ENCODE measurements at regions not wholly inside any gene's neighbourhood (a gene's known extent, or its start where the extent isn't known, plus 50 kb on each side); places are given as distances from the start of the nearest gene placed in this dataset.

- H3K9me3 ChIP-seq: no peaks in the 10 kb centered on the region
- intact Hi-C loops (cut with DNase I, micrococcal nuclease): no loop called here
- no peak overlapping the region for H3K4me3 ChIP-seq
- DNase-seq (no peak), ATAC-seq (no peak)
- H3K4me1 ChIP-seq (ENCODE audit: low read depth): no peaks in the 10 kb centered on the region
- no peaks in the 10 kb centered on the region for H3K36me3 ChIP-seq (ENCODE audit: low read depth)
- no peak for TF ChIP-seq CTCF (IDR thresholded peaks at IDR 0.05)
Measured at GRCh38 chr5:57394421-57395210, 88.0 kb downstream of the ACTBL2 start.

GRCh38 chr5:57386958-57387357, 95.7 kb downstream of the ACTBL2 start:
- no peak for TF ChIP-seq CTCF (IDR thresholded peaks at IDR 0.05)
- H3K4me1 ChIP-seq (ENCODE audit: low read depth): no peaks in the 10 kb centered on the region
- intact Hi-C loops (cut with DNase I, micrococcal nuclease): no loop called here
- no peaks in the 10 kb centered on the region for H3K9me3 ChIP-seq
- no peaks in the 10 kb centered on the region for H3K36me3 ChIP-seq (ENCODE audit: low read depth)
- no peak for ATAC-seq
- DNase-seq: no peak
- no peak overlapping the region for H3K4me3 ChIP-seq

GRCh38 chr5:57383093-57383861, 99.3 kb downstream of the ACTBL2 start:
- peak; percentile 59 for ATAC-seq
- no peaks in the 10 kb centered on the region for H3K9me3 ChIP-seq
- no peak for TF ChIP-seq CTCF (IDR thresholded peaks at IDR 0.05)
- no peaks in the 10 kb centered on the region for H3K36me3 ChIP-seq (ENCODE audit: low read depth)
- H3K4me3 ChIP-seq: no peak overlapping the region
- no peaks in the 10 kb centered on the region for H3K4me1 ChIP-seq (ENCODE audit: low read depth)
- intact Hi-C loops (cut with DNase I, micrococcal nuclease): no loop called here
- peak in 1 of 3 donors; percentile 12 for DNase-seq

- no peak for TF ChIP-seq CTCF (IDR thresholded peaks at IDR 0.05)
- H3K9me3 ChIP-seq: no peaks in the 10 kb centered on the region
- H3K4me3 ChIP-seq: no peak overlapping the region
- intact Hi-C loops (cut with DNase I, micrococcal nuclease): no loop called here
- no peak for DNase-seq
- no peak for ATAC-seq
- no peaks in the 10 kb centered on the region for H3K4me1 ChIP-seq (ENCODE audit: low read depth)
- no peaks in the 10 kb centered on the region for H3K36me3 ChIP-seq (ENCODE audit: low read depth)
Measured at GRCh38 chr5:57382655-57383054, 100.0 kb downstream of the ACTBL2 start.

GRCh38 chr5:57370376-57370775, 112.2 kb downstream of the ACTBL2 start:
- Histone ChIP-seq H3K4me1 (ENCODE audit: low read depth) (no peaks in the 10 kb centered on the region), H3K36me3 (ENCODE audit: low read depth) (no peaks in the 10 kb centered on the region), H3K9me3 (no peaks in the 10 kb centered on the region), H3K4me3 (no peak overlapping the region)
- no peak for DNase-seq
- intact Hi-C loops (cut with DNase I, micrococcal nuclease): no loop called here
- no peak for ATAC-seq
- TF ChIP-seq CTCF (IDR thresholded peaks at IDR 0.05): no peak
